ENCODE measurements at regions not wholly inside any gene's neighbourhood (a gene's known extent, or its start where the extent isn't known, plus 50 kb on each side); places are given as distances from the start of the nearest gene placed in this dataset.

- no peak for DNase-seq (ENCODE audit: low read depth)
- TF ChIP-seq, protein P1, sequence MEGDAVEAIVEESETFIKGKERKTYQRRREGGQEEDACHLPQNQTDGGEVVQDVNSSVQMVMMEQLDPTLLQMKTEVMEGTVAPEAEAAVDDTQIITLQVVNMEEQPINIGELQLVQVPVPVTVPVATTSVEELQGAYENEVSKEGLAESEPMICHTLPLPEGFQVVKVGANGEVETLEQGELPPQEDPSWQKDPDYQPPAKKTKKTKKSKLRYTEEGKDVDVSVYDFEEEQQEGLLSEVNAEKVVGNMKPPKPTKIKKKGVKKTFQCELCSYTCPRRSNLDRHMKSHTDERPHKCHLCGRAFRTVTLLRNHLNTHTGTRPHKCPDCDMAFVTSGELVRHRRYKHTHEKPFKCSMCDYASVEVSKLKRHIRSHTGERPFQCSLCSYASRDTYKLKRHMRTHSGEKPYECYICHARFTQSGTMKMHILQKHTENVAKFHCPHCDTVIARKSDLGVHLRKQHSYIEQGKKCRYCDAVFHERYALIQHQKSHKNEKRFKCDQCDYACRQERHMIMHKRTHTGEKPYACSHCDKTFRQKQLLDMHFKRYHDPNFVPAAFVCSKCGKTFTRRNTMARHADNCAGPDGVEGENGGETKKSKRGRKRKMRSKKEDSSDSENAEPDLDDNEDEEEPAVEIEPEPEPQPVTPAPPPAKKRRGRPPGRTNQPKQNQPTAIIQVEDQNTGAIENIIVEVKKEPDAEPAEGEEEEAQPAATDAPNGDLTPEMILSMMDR (conservative IDR thresholded peaks at IDR 0.05; ENCODE audit: low read length): no peak
- H3K4me3 ChIP-seq (ENCODE audit: low read length): no peak overlapping the region
These were observed 348.6 kb upstream of the SLC24A2 start for GRCh38 chr9:20137425-20137824.

GRCh38 chr9:20135119-20135697 lies 346.4 kb upstream of the SLC24A2 start:
- DNase-seq (ENCODE audit: low read depth): no peak
- TF ChIP-seq, protein P1 (conservative IDR thresholded peaks at IDR 0.05; ENCODE audit: low read length): no peak
- no peak overlapping the region for H3K4me3 ChIP-seq (ENCODE audit: low read length)

- TF ChIP-seq, protein P1 (conservative IDR thresholded peaks at IDR 0.05; ENCODE audit: low read length): no peak
- DNase-seq (ENCODE audit: low read depth): no peak
- H3K4me3 ChIP-seq (ENCODE audit: low read length): no peak overlapping the region
These were observed 336.9 kb upstream of the SLC24A2 start for GRCh38 chr9:20125727-20126126.

GRCh38 chr9:20119566-20119965 lies 330.7 kb upstream of the SLC24A2 start:
- no peak for DNase-seq (ENCODE audit: low read depth)
- no peak overlapping the region for H3K4me3 ChIP-seq (ENCODE audit: low read length)
- TF ChIP-seq, protein P1 (conservative IDR thresholded peaks at IDR 0.05; ENCODE audit: low read length): no peak

DNA sequence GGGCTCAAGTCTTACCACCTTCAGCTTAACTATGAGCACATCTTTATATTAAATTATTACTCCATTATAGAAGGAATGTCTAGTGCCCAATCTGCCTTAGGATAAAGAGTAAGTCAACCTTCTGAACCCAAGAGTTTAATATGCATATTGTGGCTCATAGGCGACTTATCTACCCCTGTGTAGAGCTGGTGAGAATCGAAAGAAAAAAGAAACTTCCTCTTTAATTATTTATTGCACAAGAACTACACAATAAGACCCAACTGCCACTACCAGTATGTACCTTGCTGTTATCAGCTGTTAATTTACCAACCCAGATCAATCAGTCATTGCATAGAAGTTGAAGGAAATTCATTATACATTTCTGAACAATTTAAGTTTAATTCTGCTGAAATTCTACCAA lies 329.1 kb upstream of the SLC24A2 start:
- DNase-seq (ENCODE audit: low read depth): no peak
- no peak overlapping the region for H3K4me3 ChIP-seq (ENCODE audit: low read length)
- TF ChIP-seq, protein P1 (conservative IDR thresholded peaks at IDR 0.05; ENCODE audit: low read length): no peak

DNA sequence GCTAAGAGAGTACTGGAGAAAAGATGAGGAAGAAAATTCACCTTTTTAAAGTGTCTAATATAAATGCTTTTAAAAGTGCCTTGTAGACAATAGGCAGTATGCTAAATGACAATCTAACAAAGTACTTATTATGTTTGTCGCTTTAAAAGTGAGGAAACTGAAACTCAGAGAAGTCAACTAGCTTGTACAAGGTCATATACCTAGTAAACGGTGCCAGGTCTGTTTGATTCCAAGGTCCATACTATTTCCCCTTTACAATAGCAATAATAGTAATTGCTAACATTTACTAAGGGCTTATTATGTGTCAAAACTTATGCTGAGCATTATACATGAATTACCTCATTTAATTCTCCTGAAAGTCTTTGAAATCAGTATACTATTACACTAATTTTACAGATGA lies 328.6 kb upstream of the SLC24A2 start:
- DNase-seq (ENCODE audit: low read depth): no peak
- no peak overlapping the region for H3K4me3 ChIP-seq (ENCODE audit: low read length)
- TF ChIP-seq, protein P1 (conservative IDR thresholded peaks at IDR 0.05; ENCODE audit: low read length): no peak

GRCh38 chr9:20114974-20115373 lies 326.1 kb upstream of the SLC24A2 start:
- DNase-seq (ENCODE audit: low read depth): no peak
- H3K4me3 ChIP-seq (ENCODE audit: low read length): no peak overlapping the region
- TF ChIP-seq, protein P1 (conservative IDR thresholded peaks at IDR 0.05; ENCODE audit: low read length): no peak
